Large intestine (tissue), 3 donors: ENCODE measurements at regions not wholly inside any gene's neighbourhood (a gene's known extent, or its start where the extent isn't known, plus 50 kb on each side); places are given as distances from the start of the nearest gene placed in this dataset.
A peak's percentile ranks its signal among the peaks of the same experiment; 100 is the strongest.

Experiments
- DNase-seq, 2 donors: peaks; one replicate each; pipeline versions ENCODE4 v3.0.0 to v3.0.0-alpha.2; 2013
- H3K27ac ChIP-seq: one replicate; pipeline ENCODE4 v1.5.1; 2013; ENCODE audit warnings: low read length
- H3K27me3 ChIP-seq: 2 replicates; pipeline ENCODE4 v1.6.1; 2013; ENCODE audit warnings: low read length; ENCODE audit not compliant: control insufficient read depth, insufficient read depth
- H3K36me3 ChIP-seq: 2 replicates; pipeline ENCODE4 v1.6.1; 2013; ENCODE audit warnings: low read length; ENCODE audit not compliant: control insufficient read depth, insufficient read depth
- H3K4me1 ChIP-seq: one replicate; pipeline ENCODE4 v1.6.1; 2013; ENCODE audit warnings: low read length; ENCODE audit not compliant: control insufficient read depth, insufficient read depth
- H3K4me3 ChIP-seq: one replicate; pipeline ENCODE4 v1.5.1; 2013; ENCODE audit warnings: low read length
- H3K9me3 ChIP-seq: one replicate; pipeline ENCODE4 v1.6.1; 2013; ENCODE audit warnings: mild to moderate bottlenecking, low read depth, low read length, moderate library complexity; ENCODE audit not compliant: control insufficient read depth
- WGBS: methylation state at CpG from one replicate; pipeline ENCODE4 v1.1.5; 2013; ENCODE audit warnings: low lambda C conversion rate; ENCODE audit not compliant: insufficient coverage; 5-methylcytosine and 5-hydroxymethylcytosine counted together

- DNase-seq, result no peak
These were observed 125.8 kb downstream of the SMIM20 start for GRCh38 chr4:26039639-26040359.

GRCh38 chr4:26044524-26044923, 130.5 kb downstream of the SMIM20 start:
- no CpG with 5 or more reads among the region's 2 CpGs for WGBS
- Histone ChIP-seq H3K9me3 (no peaks in the 10 kb centered on the region), H3K36me3 (no peaks in the 10 kb centered on the region), H3K4me3 (no peak overlapping the region), H3K27me3 (no peaks in the 10 kb centered on the region), H3K27ac (no peak overlapping the region), H3K4me1 (no peaks in the 10 kb centered on the region)
- DNase-seq, result no peak

More at GRCh38 chr4:26039639-26040359, 125.8 kb downstream of the SMIM20 start:
- H3K27me3 ChIP-seq, result no peaks in the 10 kb centered on the region
- H3K4me1 ChIP-seq, result no peaks in the 10 kb centered on the region
- H3K27ac ChIP-seq, result no peak overlapping the region
- H3K36me3 ChIP-seq, result no peaks in the 10 kb centered on the region
- no peaks in the 10 kb centered on the region for H3K9me3 ChIP-seq
- H3K4me3 ChIP-seq, result no peak overlapping the region
- no CpG with 5 or more reads among the region's 9 CpGs for WGBS

- Histone ChIP-seq H3K4me3 (no peak overlapping the region), H3K36me3 (no peaks in the 10 kb centered on the region), H3K9me3 (no peaks in the 10 kb centered on the region), H3K27me3 (no peaks in the 10 kb centered on the region), H3K27ac (no peak overlapping the region), H3K4me1 (no peaks in the 10 kb centered on the region)
- DNase-seq, result no peak
- WGBS, result no CpG with 5 or more reads among the region's 4 CpGs
These were observed 131.0 kb downstream of the SMIM20 start for GRCh38 chr4:26044983-26045382.

- Histone ChIP-seq H3K36me3 (no peaks in the 10 kb centered on the region), H3K4me1 (peaks cover 3% of the 10 kb centered on the region), H3K27me3 (no peaks in the 10 kb centered on the region), H3K4me3 (no peak overlapping the region), H3K27ac (peak overlapping the region; percentile 43), H3K9me3 (no peaks in the 10 kb centered on the region)
- no CpG with 5 or more reads among the region's 5 CpGs for WGBS
- DNase-seq, result no peak
These were observed 133.8 kb downstream of the SMIM20 start for GRCh38 chr4:26047795-26048194.

GRCh38 chr4:26048378-26048882, 134.4 kb downstream of the SMIM20 start:
- H3K36me3 ChIP-seq, result no peaks in the 10 kb centered on the region
- H3K4me3 ChIP-seq, result no peak overlapping the region
- H3K4me1 ChIP-seq, result peaks cover 3% of the 10 kb centered on the region
- no peaks in the 10 kb centered on the region for H3K9me3 ChIP-seq
- peak overlapping the region; percentile 43 for H3K27ac ChIP-seq
- peak in 1 of 2 donors; percentile 43 for DNase-seq
- no peaks in the 10 kb centered on the region for H3K27me3 ChIP-seq
- 53% methylated on average over 3 of the region's 12 CpGs for WGBS

- Histone ChIP-seq H3K36me3 (no peaks in the 10 kb centered on the region), H3K4me1 (peaks cover 3% of the 10 kb centered on the region), H3K4me3 (no peak overlapping the region), H3K27ac (peak overlapping the region; percentile 9), H3K27me3 (no peaks in the 10 kb centered on the region), H3K9me3 (no peaks in the 10 kb centered on the region)
- DNase-seq, result no peak
- 100% methylated on average over 1 of the region's 9 CpGs for WGBS
These were observed 134.9 kb downstream of the SMIM20 start for GRCh38 chr4:26048950-26049349.

- H3K4me1 ChIP-seq, result peaks cover 3% of the 10 kb centered on the region
- H3K36me3 ChIP-seq, result no peaks in the 10 kb centered on the region
- no peak for DNase-seq
- no peaks in the 10 kb centered on the region for H3K9me3 ChIP-seq
- WGBS, result no CpG with 5 or more reads among the region's 4 CpGs
- H3K27me3 ChIP-seq, result no peaks in the 10 kb centered on the region
- peak overlapping the region; percentile 9 for H3K27ac ChIP-seq
- no peak overlapping the region for H3K4me3 ChIP-seq
These were observed 135.4 kb downstream of the SMIM20 start for GRCh38 chr4:26049447-26049846.

GRCh38 chr4:26050212-26050643, 136.2 kb downstream of the SMIM20 start:
- WGBS, result no CpG with 5 or more reads among the region's 8 CpGs
- no peak for DNase-seq
- H3K9me3 ChIP-seq, result no peaks in the 10 kb centered on the region
- no peaks in the 10 kb centered on the region for H3K27me3 ChIP-seq
- H3K4me1 ChIP-seq, result peaks cover 3% of the 10 kb centered on the region
- H3K36me3 ChIP-seq, result no peaks in the 10 kb centered on the region
- no peak overlapping the region for H3K4me3 ChIP-seq
- H3K27ac ChIP-seq, result no peak overlapping the region

- Histone ChIP-seq H3K27me3 (no peaks in the 10 kb centered on the region), H3K36me3 (no peaks in the 10 kb centered on the region), H3K4me3 (no peak overlapping the region), H3K4me1 (peaks cover 3% of the 10 kb centered on the region), H3K27ac (no peak overlapping the region), H3K9me3 (no peaks in the 10 kb centered on the region)
- peak in 1 of 2 donors; percentile 23 for DNase-seq
- 20% methylated on average over 1 of the region's 5 CpGs for WGBS
These were observed 136.7 kb downstream of the SMIM20 start for GRCh38 chr4:26050671-26051070.

- WGBS, result no CpG with 5 or more reads among the region's 7 CpGs
- H3K27ac ChIP-seq, result no peak overlapping the region
- no peak for DNase-seq
- H3K9me3 ChIP-seq, result no peaks in the 10 kb centered on the region
- H3K27me3 ChIP-seq, result no peaks in the 10 kb centered on the region
- peaks cover 3% of the 10 kb centered on the region for H3K4me1 ChIP-seq
- no peaks in the 10 kb centered on the region for H3K36me3 ChIP-seq
- H3K4me3 ChIP-seq, result no peak overlapping the region
These were observed 137.2 kb downstream of the SMIM20 start for GRCh38 chr4:26051240-26051639.
